ENCODE measurements at regions not wholly inside any gene's neighbourhood (a gene's known extent, or its start where the extent isn't known, plus 50 kb on each side); places are given as distances from the start of the nearest gene placed in this dataset.

DNA sequence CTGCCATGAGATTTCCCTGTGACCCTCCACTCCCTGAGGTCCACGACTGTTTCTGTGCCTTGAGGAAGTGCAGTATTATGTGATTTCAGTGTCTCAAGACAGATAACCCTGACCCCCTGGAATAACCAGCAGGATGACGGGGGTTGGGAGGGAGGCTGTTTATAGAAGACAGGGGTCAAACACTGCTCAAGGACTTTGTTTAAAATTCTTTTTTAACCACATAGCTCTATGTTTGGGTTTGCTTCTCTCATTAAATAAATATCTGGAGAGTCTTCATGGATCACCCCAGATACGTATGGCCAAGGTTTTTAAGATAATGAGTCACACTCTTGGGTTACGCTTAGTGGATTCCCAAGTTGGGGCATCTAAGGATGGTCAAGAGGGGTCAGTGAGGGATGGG lies 523.8 kb upstream of the TNP1 start:
- TF ChIP-seq, protein P1, sequence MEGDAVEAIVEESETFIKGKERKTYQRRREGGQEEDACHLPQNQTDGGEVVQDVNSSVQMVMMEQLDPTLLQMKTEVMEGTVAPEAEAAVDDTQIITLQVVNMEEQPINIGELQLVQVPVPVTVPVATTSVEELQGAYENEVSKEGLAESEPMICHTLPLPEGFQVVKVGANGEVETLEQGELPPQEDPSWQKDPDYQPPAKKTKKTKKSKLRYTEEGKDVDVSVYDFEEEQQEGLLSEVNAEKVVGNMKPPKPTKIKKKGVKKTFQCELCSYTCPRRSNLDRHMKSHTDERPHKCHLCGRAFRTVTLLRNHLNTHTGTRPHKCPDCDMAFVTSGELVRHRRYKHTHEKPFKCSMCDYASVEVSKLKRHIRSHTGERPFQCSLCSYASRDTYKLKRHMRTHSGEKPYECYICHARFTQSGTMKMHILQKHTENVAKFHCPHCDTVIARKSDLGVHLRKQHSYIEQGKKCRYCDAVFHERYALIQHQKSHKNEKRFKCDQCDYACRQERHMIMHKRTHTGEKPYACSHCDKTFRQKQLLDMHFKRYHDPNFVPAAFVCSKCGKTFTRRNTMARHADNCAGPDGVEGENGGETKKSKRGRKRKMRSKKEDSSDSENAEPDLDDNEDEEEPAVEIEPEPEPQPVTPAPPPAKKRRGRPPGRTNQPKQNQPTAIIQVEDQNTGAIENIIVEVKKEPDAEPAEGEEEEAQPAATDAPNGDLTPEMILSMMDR (IDR thresholded peaks at IDR 0.05; ENCODE audit: low read depth, low read length, poor library complexity, severe bottlenecking), result no peak
- TF ChIP-seq EZH2phosphoT487 (IDR thresholded peaks at IDR 0.05; ENCODE audit: borderline replicate concordance, low read length), result no peak

Measured in DOHH2 (cell line).